PC-3 (cell line): ENCODE measurements at regions not wholly inside any gene's neighbourhood (a gene's known extent, or its start where the extent isn't known, plus 50 kb on each side); places are given as distances from the start of the nearest gene placed in this dataset.

ENCODE experiments used
- ATAC-seq: fragments of 200-7000 bp; cut with Tn5 transposase; 2 replicates; pipeline ENCODE4 v1.9.1; 2020; ENCODE audit warnings: mild to moderate bottlenecking, moderate library complexity
- BruUV-seq: library from RNA; stranded (reverse); fragments of 400-500 nt; replicated peaks from 2 replicates; lab custom pipeline; 2021; lab: Mats Ljungman, UMichigan
- CTCF ChIA-PET: fragments of 300-600 bp; sonication (Branson Sonifier 250); formaldehyde crosslinking; loops from one replicate; lab custom pipeline; 2022; ENCODE audit warnings: antibody characterized with exemption; lab: Charles Lee
- POLR2A ChIA-PET: fragments of 300-600 bp; sonication (Branson Sonifier 250); formaldehyde crosslinking; loops from one replicate; lab custom pipeline; 2022; ENCODE audit warnings: antibody characterized with exemption; ENCODE audit not compliant: unreplicated experiment; lab: Charles Lee
- DNase-seq: peaks from one replicate; pipeline ENCODE4 v3.0.0-alpha.2; 2015
- H2AFZ ChIP-seq: fragments of 300-600 bp; sonication (generic); 2 replicates; pipeline ENCODE4 v1.6.0; 2016; ENCODE audit warnings: antibody characterized with exemption, low read length
- H3F3A ChIP-seq: fragments of 300-600 bp; sonication (generic); one replicate; pipeline ENCODE4 v1.6.0; 2017; ENCODE audit warnings: antibody characterized with exemption, low read length, control low read depth, mild to moderate bottlenecking; ENCODE audit not compliant: unreplicated experiment
- H3K27ac ChIP-seq: fragments of 300-600 bp; sonication (generic); 2 replicates; pipeline ENCODE4 v1.5.1; 2016; ENCODE audit warnings: mild to moderate bottlenecking, low read length
- H3K27me3 ChIP-seq: fragments of 300-600 bp; sonication (generic); 2 replicates; pipeline ENCODE4 v1.6.1; 2016; ENCODE audit warnings: low read length, mixed read lengths
- H3K36me3 ChIP-seq: fragments of 300-600 bp; sonication (generic); 2 replicates; pipeline ENCODE4 v1.6.1; 2016; ENCODE audit warnings: low read depth, mixed run types, low read length, mixed read lengths
- H3K4me1 ChIP-seq: fragments of 300-600 bp; sonication (generic); 2 replicates; pipeline ENCODE4 v1.5.1; 2016; ENCODE audit warnings: low read length; ENCODE audit not compliant: insufficient read depth
- H3K4me2 ChIP-seq: fragments of 300-600 bp; sonication (generic); 2 replicates; pipeline ENCODE4 v1.6.0; 2016; ENCODE audit warnings: low read length
- H3K4me3 ChIP-seq: fragments of 300-600 bp; sonication (generic); 2 replicates; pipeline ENCODE4 v1.5.1; 2016; ENCODE audit warnings: mild to moderate bottlenecking, low read length, mixed read lengths
- H3K79me2 ChIP-seq: fragments of 300-600 bp; sonication (generic); 2 replicates; pipeline ENCODE4 v1.6.1; 2017; ENCODE audit warnings: low read length, mixed read lengths
- H3K9ac ChIP-seq: fragments of 300-600 bp; sonication (generic); 2 replicates; pipeline ENCODE4 v1.6.0; 2016; ENCODE audit warnings: mild to moderate bottlenecking, low read length
- H3K9me2 ChIP-seq: fragments of 300-600 bp; sonication (generic); replicated peaks from 2 replicates; pipeline ENCODE4 v1.6.1; 2016; ENCODE audit warnings: mixed run types, low read length, mixed read lengths
- H3K9me3 ChIP-seq: fragments of 300-600 bp; sonication (generic); 2 replicates; pipeline ENCODE4 v1.6.1; 2016; ENCODE audit warnings: low read length, mixed read lengths
- H4K20me1 ChIP-seq: fragments of 300-600 bp; sonication (generic); 2 replicates; pipeline ENCODE4 v1.6.1; 2016; ENCODE audit warnings: low read length, mixed read lengths
- EZH2 ChIP-seq: fragments of 300-600 bp; sonication (generic); IDR thresholded peaks from one replicate; pipeline ENCODE4 v1.6.1; 2017; ENCODE audit warnings: antibody characterized with exemption, mild to moderate bottlenecking, low read length; ENCODE audit not compliant: unreplicated experiment
- EZH2phosphoT487 ChIP-seq: fragments of 300-600 bp; sonication (generic); IDR thresholded peaks from 2 replicates; pipeline ENCODE4 v1.6.1; 2018; ENCODE audit warnings: mild to moderate bottlenecking, antibody characterized with exemption, low read length, borderline replicate concordance
- intact Hi-C: fragments of 100-400 bp; cut with micrococcal nuclease; formaldehyde crosslinking; loops from 2 replicates; pipeline ENCODE4 v1.9.0; 2023
- TF ChIP-seq, protein P1 (sequence below): fragments of 300-600 bp; sonication (generic); conservative IDR thresholded peaks from 2 replicates; pipeline ENCODE4 v1.5.1; 2017; ENCODE audit warnings: antibody characterized with exemption, low read depth, mild to moderate bottlenecking, low read length

DNA sequence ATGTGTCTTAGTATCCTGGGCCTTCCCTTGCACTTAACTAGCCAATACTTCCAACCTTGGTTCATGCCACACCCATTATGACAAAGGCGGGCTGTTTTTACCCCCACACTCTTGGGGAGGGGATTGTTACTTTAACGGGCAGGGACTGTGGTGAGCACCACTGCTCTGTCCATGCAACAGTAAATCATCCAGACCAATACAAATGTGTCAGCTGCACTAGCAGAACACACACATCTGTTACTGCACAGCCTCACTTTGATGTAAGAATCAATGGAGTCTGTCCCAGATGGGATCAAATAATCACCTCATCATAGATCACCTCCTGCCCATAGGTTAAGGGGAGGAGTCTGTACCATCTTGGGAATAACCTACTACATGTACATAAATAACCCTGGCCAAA, 58.1 kb downstream of the NPAP1 start:
- no peaks in the 10 kb centered on the region for H3K4me1 ChIP-seq
- no peaks in the 10 kb centered on the region for H3K36me3 ChIP-seq
- POLR2A ChIA-PET = no interaction called here
- DNase-seq (no peak), ATAC-seq (no peak)
- CTCF ChIA-PET = no interaction called here
- no peak overlapping the region for H3K4me2 ChIP-seq
- H3K27ac ChIP-seq = no peak overlapping the region
- no peaks in the 10 kb centered on the region for H3K9me2 ChIP-seq
- BruUV-seq = no TSS peak
- H3K9me3 ChIP-seq = no peaks in the 10 kb centered on the region; the same call in 1 of the 2 replicates
- H3K4me3 ChIP-seq = no peak overlapping the region
- no peak overlapping the region for H3K9ac ChIP-seq
- intact Hi-C loops = no loop called here
- no peaks in the 10 kb centered on the region for H3F3A ChIP-seq
- no peaks in the 10 kb centered on the region for H3K79me2 ChIP-seq
- H3K27me3 ChIP-seq = no peaks in the 10 kb centered on the region
- no peak for TF ChIP-seq EZH2
- TF ChIP-seq, protein P1, sequence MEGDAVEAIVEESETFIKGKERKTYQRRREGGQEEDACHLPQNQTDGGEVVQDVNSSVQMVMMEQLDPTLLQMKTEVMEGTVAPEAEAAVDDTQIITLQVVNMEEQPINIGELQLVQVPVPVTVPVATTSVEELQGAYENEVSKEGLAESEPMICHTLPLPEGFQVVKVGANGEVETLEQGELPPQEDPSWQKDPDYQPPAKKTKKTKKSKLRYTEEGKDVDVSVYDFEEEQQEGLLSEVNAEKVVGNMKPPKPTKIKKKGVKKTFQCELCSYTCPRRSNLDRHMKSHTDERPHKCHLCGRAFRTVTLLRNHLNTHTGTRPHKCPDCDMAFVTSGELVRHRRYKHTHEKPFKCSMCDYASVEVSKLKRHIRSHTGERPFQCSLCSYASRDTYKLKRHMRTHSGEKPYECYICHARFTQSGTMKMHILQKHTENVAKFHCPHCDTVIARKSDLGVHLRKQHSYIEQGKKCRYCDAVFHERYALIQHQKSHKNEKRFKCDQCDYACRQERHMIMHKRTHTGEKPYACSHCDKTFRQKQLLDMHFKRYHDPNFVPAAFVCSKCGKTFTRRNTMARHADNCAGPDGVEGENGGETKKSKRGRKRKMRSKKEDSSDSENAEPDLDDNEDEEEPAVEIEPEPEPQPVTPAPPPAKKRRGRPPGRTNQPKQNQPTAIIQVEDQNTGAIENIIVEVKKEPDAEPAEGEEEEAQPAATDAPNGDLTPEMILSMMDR = no peak
- no peak for TF ChIP-seq EZH2phosphoT487
- no peak overlapping the region for H2AFZ ChIP-seq
- H4K20me1 ChIP-seq = no peaks in the 10 kb centered on the region

DNA sequence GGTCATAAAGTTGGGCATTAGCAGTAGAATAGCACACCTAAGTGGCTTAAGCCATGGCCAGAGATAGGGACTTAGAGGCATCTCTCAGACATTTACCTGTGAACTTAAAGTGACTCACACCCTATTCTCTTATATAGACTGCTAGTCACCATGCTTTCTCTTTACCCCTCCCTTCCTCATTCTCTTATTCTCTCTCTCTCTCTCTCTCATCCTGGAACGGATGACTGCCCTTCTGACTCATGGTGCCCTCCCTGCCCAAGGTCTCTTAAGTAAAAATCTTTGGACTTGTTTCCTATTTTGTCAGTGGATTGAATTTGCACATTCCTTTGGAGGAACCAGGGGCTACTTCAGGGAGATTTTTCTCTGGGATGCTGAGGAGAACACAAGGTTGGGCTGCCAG, 58.8 kb downstream of the NPAP1 start:
- no peaks in the 10 kb centered on the region for H3F3A ChIP-seq
- no peak overlapping the region for H3K9ac ChIP-seq
- peak; percentile 25 for DNase-seq
- H3K4me3 ChIP-seq = no peak overlapping the region
- CTCF ChIA-PET = no interaction called here
- no peaks in the 10 kb centered on the region for H3K4me1 ChIP-seq
- no peak overlapping the region for H3K27ac ChIP-seq
- intact Hi-C loops = no loop called here
- no peak for ATAC-seq
- BruUV-seq = no TSS peak
- H3K36me3 ChIP-seq = no peaks in the 10 kb centered on the region
- H3K79me2 ChIP-seq = no peaks in the 10 kb centered on the region
- H3K27me3 ChIP-seq = no peaks in the 10 kb centered on the region
- H3K9me2 ChIP-seq = no peaks in the 10 kb centered on the region
- H3K4me2 ChIP-seq = no peak overlapping the region
- TF ChIP-seq EZH2 = no peak
- TF ChIP-seq EZH2phosphoT487 = no peak
- H2AFZ ChIP-seq = no peak overlapping the region
- POLR2A ChIA-PET = no interaction called here
- H3K9me3 ChIP-seq = no peaks in the 10 kb centered on the region; the same call in 1 of the 2 replicates
- no peaks in the 10 kb centered on the region for H4K20me1 ChIP-seq

DNA sequence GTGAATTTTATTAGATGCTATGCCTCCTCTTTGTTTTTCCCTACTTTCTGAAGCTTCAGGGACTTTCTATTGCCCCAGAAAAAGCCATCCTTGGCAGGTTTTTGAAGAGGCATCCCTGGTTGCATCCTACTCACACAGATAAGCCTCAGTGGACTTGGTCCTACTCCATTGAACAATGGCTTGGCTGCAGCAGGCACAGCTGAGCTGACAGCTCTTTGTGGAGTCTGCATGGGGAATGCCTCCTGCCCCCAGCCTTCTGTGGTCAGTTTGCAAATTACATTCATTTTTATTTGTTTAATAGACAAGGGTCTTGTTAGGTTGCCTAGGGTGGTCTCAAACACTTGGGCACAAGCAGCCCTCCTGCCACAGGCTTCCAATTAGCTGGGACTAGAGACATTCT, 69.7 kb downstream of the NPAP1 start:
- H3K9me3 ChIP-seq = 0 out of 2 replicates have a peak, but pooled peaks cover 9% of the 10 kb centered on the region
- ATAC-seq (no peak), DNase-seq (no peak)
- H3K4me3 ChIP-seq = no peak overlapping the region
- H4K20me1 ChIP-seq = no peaks in the 10 kb centered on the region
- POLR2A ChIA-PET = no interaction called here
- intact Hi-C loops = no loop called here
- H3F3A ChIP-seq = no peaks in the 10 kb centered on the region
- TF ChIP-seq, protein P1 = no peak
- TF ChIP-seq EZH2 = no peak
- no peak for TF ChIP-seq EZH2phosphoT487
- no TSS peak for BruUV-seq
- H3K79me2 ChIP-seq = no peaks in the 10 kb centered on the region
- CTCF ChIA-PET = no interaction called here
- no peaks in the 10 kb centered on the region for H3K9me2 ChIP-seq
- no peak overlapping the region for H2AFZ ChIP-seq
- no peak overlapping the region for H3K27ac ChIP-seq
- H3K27me3 ChIP-seq = no peaks in the 10 kb centered on the region
- H3K4me1 ChIP-seq = 0 out of 2 replicates have a peak, but pooled peaks cover 7% of the 10 kb centered on the region
- no peaks in the 10 kb centered on the region for H3K36me3 ChIP-seq
- H3K9ac ChIP-seq = no peak overlapping the region
- no peak overlapping the region for H3K4me2 ChIP-seq
